T-helper 1 cell treated with Interleukin-12 subunit alpha and Interleukin-12 subunit beta and Interleukin-4 antibody, amounts not matched to agents 30 ng/mL and 1 ng/mL, for 36 hours (primary cell): ENCODE measurements at regions not wholly inside any gene's neighbourhood (a gene's known extent, or its start where the extent isn't known, plus 50 kb on each side); places are given as distances from the start of the nearest gene placed in this dataset.
"Not testable (repeated sequence)": the region's sequence is repeated elsewhere in the genome, so short reads cannot be mapped to it uniquely, and the experiment has no call there.

Source experiments
- intact Hi-C: fragments of 100-400 bp; cut with micrococcal nuclease; formaldehyde crosslinking; loops from one replicate; pipeline ENCODE4 v1.15.1; 2024

GRCh38 chr7:4319280-4319679 lies 362.8 kb upstream of the FOXK1 start:
- intact Hi-C loops = no loop called here

- intact Hi-C loops = no loop called here
These were observed 356.4 kb upstream of the FOXK1 start for GRCh38 chr7:4325732-4326131.

GRCh38 chr7:4331711-4332110 lies 350.4 kb upstream of the FOXK1 start:
- intact Hi-C loops = no loop called here

GRCh38 chr7:4338556-4338955 lies 343.5 kb upstream of the FOXK1 start:
- intact Hi-C loops = no loop called here

- intact Hi-C loops = no loop called here
These were observed 338.5 kb upstream of the FOXK1 start for GRCh38 chr7:4343272-4344247.

- intact Hi-C loops = no loop called here
These were observed 337.1 kb upstream of the FOXK1 start for GRCh38 chr7:4345004-4345403.

- intact Hi-C loops = no loop called here
These were observed 330.0 kb upstream of the FOXK1 start for GRCh38 chr7:4352069-4352468.

GRCh38 chr7:4361774-4362173 lies 320.3 kb upstream of the FOXK1 start:
- intact Hi-C loops = no loop called here

- intact Hi-C loops = no loop called here
These were observed 298.5 kb upstream of the FOXK1 start for GRCh38 chr7:4383584-4383983.

- intact Hi-C loops = no loop called here
These were observed 295.9 kb upstream of the FOXK1 start for GRCh38 chr7:4386190-4386589.

GRCh38 chr7:4391103-4391502 lies 291.0 kb upstream of the FOXK1 start:
- intact Hi-C loops = not testable (repeated sequence)

GRCh38 chr7:4394736-4395135 lies 287.4 kb upstream of the FOXK1 start:
- intact Hi-C loops = no loop called here

GRCh38 chr7:4399121-4399520 lies 283.0 kb upstream of the FOXK1 start:
- intact Hi-C loops = no loop called here

- intact Hi-C loops = no loop called here
These were observed 282.5 kb upstream of the FOXK1 start for GRCh38 chr7:4399596-4399995.

GRCh38 chr7:4406288-4407058 lies 275.6 kb upstream of the FOXK1 start:
- intact Hi-C loops = no loop called here

- intact Hi-C loops = no loop called here
These were observed 272.1 kb upstream of the FOXK1 start for GRCh38 chr7:4409946-4410345.

- intact Hi-C loops = no loop called here
These were observed 265.6 kb upstream of the FOXK1 start for GRCh38 chr7:4416396-4417056.

GRCh38 chr7:4428526-4428925 lies 253.6 kb upstream of the FOXK1 start:
- intact Hi-C loops = no loop called here

GRCh38 chr7:4430227-4430626 lies 251.9 kb upstream of the FOXK1 start:
- intact Hi-C loops = no loop called here

GRCh38 chr7:4434306-4434705 lies 247.8 kb upstream of the FOXK1 start:
- intact Hi-C loops = no loop called here

- intact Hi-C loops = no loop called here
These were observed 245.7 kb upstream of the FOXK1 start for GRCh38 chr7:4436361-4436895.

GRCh38 chr7:4436936-4437335 lies 245.2 kb upstream of the FOXK1 start:
- intact Hi-C loops = no loop called here
